Spleen (tissue), 7 donors: ENCODE measurements at regions not wholly inside any gene's neighbourhood (a gene's known extent, or its start where the extent isn't known, plus 50 kb on each side); places are given as distances from the start of the nearest gene placed in this dataset.
"Not testable (repeated sequence)": the region's sequence is repeated elsewhere in the genome, so short reads cannot be mapped to it uniquely, and the experiment has no call there.

Experiments
- POLR2AphosphoS5 ChIP-seq, 3 donors: sonication (generic); formaldehyde crosslinking; IDR thresholded peaks; one replicate each; pipeline ENCODE4 v1.5.1; 2017; ENCODE audit warnings: antibody characterized with exemption in 3 of 3
- TF ChIP-seq, protein P1 (sequence below), 11 experiments: fragments of 200-600 bp in 7 of 11; fragments of 450-650 bp in 4 of 11; sonication (generic) in 4 of 11; IDR thresholded peaks in 8 of 11; conservative IDR thresholded peaks in 3 of 11; 1 replicate in 7 of 11; 2 replicates in 4 of 11; pipeline versions ENCODE4 v1.4.0 to v1.8.0; 2016 to 2021; ENCODE audit warnings: antibody characterized with exemption in 11 of 11, inconsistent platforms in 4 of 11, mild to moderate bottlenecking in 1 of 11
- donor health status: DM: no; HTN: no; CAD: no; lungs with moderate emphysema.
- donor health status: DM: no; HTN: no; CAD: no.
- donor health status: DM: no; HTN: no; CAD: no.

DNA sequence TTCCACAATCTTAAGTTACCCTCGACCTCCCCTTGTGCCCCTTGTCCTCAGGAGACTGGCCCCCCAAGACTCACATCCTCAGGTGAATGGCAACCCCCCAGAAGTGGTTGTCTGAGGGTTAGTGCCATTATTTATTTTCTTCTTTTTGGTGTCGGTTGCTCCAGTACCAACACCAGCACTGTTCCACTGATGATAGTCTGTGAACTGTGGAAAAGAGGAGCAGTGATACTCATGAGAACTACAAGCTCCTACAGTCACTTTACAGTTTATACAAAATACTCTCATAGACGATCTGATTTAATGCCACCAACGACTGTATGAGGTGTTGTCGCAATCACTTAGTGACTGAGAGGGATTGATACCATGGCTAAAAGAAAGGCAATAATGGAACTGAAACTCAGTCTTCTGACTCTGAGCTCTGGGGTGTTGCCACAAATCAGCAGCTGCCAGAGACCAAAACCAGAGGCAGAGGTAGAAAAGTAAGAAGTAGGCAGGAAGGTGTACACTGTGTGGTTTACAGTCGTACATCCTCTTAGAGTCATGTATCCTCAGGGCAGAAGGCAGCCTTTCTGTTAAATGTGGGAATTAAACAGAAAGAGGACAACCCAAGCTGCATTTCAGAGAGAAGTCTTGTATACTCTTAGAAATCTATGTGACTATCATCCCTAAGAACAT, 90.8 kb upstream of the ADCY2 start:
- TF ChIP-seq, protein P1, sequence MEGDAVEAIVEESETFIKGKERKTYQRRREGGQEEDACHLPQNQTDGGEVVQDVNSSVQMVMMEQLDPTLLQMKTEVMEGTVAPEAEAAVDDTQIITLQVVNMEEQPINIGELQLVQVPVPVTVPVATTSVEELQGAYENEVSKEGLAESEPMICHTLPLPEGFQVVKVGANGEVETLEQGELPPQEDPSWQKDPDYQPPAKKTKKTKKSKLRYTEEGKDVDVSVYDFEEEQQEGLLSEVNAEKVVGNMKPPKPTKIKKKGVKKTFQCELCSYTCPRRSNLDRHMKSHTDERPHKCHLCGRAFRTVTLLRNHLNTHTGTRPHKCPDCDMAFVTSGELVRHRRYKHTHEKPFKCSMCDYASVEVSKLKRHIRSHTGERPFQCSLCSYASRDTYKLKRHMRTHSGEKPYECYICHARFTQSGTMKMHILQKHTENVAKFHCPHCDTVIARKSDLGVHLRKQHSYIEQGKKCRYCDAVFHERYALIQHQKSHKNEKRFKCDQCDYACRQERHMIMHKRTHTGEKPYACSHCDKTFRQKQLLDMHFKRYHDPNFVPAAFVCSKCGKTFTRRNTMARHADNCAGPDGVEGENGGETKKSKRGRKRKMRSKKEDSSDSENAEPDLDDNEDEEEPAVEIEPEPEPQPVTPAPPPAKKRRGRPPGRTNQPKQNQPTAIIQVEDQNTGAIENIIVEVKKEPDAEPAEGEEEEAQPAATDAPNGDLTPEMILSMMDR (IDR thresholded peaks at IDR 0.05 in 8 of 11, conservative IDR thresholded peaks at IDR 0.05 in 3 of 11) = not testable (repeated sequence)
- TF ChIP-seq POLR2AphosphoS5 (IDR thresholded peaks at IDR 0.05) = not testable (repeated sequence)
